Prostate gland (tissue), 2 donors: ENCODE measurements at regions not wholly inside any gene's neighbourhood (a gene's known extent, or its start where the extent isn't known, plus 50 kb on each side); places are given as distances from the start of the nearest gene placed in this dataset.

ENCODE experiments used
- CTCF ChIP-seq, 4 experiments: fragments of 200-600 bp in 2 of 4; fragments of 450-650 bp in 2 of 4; sonication (generic) in 2 of 4; IDR thresholded peaks; 1 replicate in 3 of 4; 2 replicates in 1 of 4; pipeline ENCODE4 v1.5.1; 2016 to 2019; ENCODE audit warnings: antibody characterized with exemption in 4 of 4, mild to moderate bottlenecking in 2 of 4, moderate library complexity in 2 of 4
- POLR2A ChIP-seq: fragments of 450-650 bp; IDR thresholded peaks from one replicate; pipeline ENCODE4 v1.6.1; 2016; ENCODE audit warnings: antibody characterized with exemption, mild to moderate bottlenecking
- POLR2AphosphoS5 ChIP-seq: sonication (generic); formaldehyde crosslinking; IDR thresholded peaks from one replicate; pipeline ENCODE4 v1.6.1; 2017; ENCODE audit warnings: antibody characterized with exemption

- no peak for TF ChIP-seq CTCF (IDR thresholded peaks at IDR 0.05)
- TF ChIP-seq POLR2A = no peak
- TF ChIP-seq POLR2AphosphoS5 = no peak
Observed at GRCh38 chr14:26218861-26219260, 379.0 kb downstream of the NOVA1 start.
